ENCODE measurements at regions not wholly inside any gene's neighbourhood (a gene's known extent, or its start where the extent isn't known, plus 50 kb on each side); places are given as distances from the start of the nearest gene placed in this dataset.

DNA sequence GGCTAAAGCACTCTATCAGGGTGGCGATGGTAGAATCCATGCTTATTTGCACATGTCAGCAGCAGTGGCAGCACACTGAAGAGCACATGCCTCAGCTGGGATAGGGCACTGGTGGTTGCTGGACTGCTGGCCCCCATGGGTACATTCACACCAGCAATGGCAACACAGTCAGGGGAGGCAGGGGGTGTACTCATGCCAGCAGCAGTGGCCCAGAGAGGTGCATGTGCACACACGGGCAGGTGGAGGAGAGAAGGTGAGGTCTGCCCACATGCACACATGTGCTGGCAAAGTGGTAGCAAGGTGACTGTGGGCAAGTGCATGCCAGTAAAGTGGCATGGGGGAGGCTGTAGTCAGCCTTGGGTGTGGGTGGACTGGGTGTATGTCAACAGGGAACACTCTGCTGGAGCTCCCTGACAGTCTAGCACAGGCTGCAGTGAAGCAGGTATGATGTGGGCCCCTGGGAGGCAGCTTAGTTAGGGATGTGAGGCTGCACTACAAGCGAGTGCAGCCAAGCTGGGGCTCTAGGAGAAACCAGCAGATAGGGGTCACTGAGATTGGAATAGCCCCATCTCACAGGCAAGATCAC is 53.9 kb upstream of the NPAP1 start:
- H3K4me3 ChIP-seq (ENCODE audit: control insufficient read depth, low read depth, low read length): no peak overlapping the region
- TF ChIP-seq, protein P1, sequence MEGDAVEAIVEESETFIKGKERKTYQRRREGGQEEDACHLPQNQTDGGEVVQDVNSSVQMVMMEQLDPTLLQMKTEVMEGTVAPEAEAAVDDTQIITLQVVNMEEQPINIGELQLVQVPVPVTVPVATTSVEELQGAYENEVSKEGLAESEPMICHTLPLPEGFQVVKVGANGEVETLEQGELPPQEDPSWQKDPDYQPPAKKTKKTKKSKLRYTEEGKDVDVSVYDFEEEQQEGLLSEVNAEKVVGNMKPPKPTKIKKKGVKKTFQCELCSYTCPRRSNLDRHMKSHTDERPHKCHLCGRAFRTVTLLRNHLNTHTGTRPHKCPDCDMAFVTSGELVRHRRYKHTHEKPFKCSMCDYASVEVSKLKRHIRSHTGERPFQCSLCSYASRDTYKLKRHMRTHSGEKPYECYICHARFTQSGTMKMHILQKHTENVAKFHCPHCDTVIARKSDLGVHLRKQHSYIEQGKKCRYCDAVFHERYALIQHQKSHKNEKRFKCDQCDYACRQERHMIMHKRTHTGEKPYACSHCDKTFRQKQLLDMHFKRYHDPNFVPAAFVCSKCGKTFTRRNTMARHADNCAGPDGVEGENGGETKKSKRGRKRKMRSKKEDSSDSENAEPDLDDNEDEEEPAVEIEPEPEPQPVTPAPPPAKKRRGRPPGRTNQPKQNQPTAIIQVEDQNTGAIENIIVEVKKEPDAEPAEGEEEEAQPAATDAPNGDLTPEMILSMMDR (IDR thresholded peaks at IDR 0.05; ENCODE audit: control insufficient read depth, insufficient read depth, low read depth, low read length, missing control alignments): no peak
- no peak for DNase-seq (ENCODE audit: low read depth)
